HFF-Myc (cell line): ENCODE measurements at regions not wholly inside any gene's neighbourhood (a gene's known extent, or its start where the extent isn't known, plus 50 kb on each side); places are given as distances from the start of the nearest gene placed in this dataset.

Experiments
- DNase-seq: peaks from one replicate; pipeline ENCODE4 v3.0.0-alpha.2; 2011; ENCODE audit warnings: low read depth; ENCODE audit errors: extremely low read depth
- H3K4me3 ChIP-seq: replicated peaks from 2 replicates; pipeline ENCODE4 v1.5.1; 2011; ENCODE audit warnings: low read depth, mild to moderate bottlenecking, control low read depth, low read length
- CTCF ChIP-seq: IDR thresholded peaks from 2 replicates; pipeline ENCODE4 v1.5.1; 2012; ENCODE audit warnings: mild to moderate bottlenecking, low read depth, low read length, control low read depth; ENCODE audit errors: missing control alignments

- no peak overlapping the region for H3K4me3 ChIP-seq
- TF ChIP-seq CTCF = no peak
Measured at GRCh38 chr5:155750101-155750500, 576.9 kb upstream of the SGCD start.

GRCh38 chr5:155750571-155750970 is 576.4 kb upstream of the SGCD start:
- no peak for DNase-seq
- no peak overlapping the region for H3K4me3 ChIP-seq
- no peak for TF ChIP-seq CTCF

More at GRCh38 chr5:155750101-155750500, 576.9 kb upstream of the SGCD start:
- DNase-seq = no peak

- no peak for TF ChIP-seq CTCF
- no peak for DNase-seq
- H3K4me3 ChIP-seq = no peak overlapping the region
Measured at GRCh38 chr5:155753943-155754581, 572.9 kb upstream of the SGCD start.

- TF ChIP-seq CTCF = no peak
- H3K4me3 ChIP-seq = no peak overlapping the region
- DNase-seq = no peak
Measured at GRCh38 chr5:155759252-155759651, 567.7 kb upstream of the SGCD start.

GRCh38 chr5:155759984-155760383 is 567.0 kb upstream of the SGCD start:
- TF ChIP-seq CTCF = no peak
- DNase-seq = no peak
- no peak overlapping the region for H3K4me3 ChIP-seq

GRCh38 chr5:155761502-155761901 is 565.5 kb upstream of the SGCD start:
- no peak for TF ChIP-seq CTCF
- DNase-seq = no peak
- no peak overlapping the region for H3K4me3 ChIP-seq

GRCh38 chr5:155765715-155766114 is 561.2 kb upstream of the SGCD start:
- no peak for DNase-seq
- no peak overlapping the region for H3K4me3 ChIP-seq
- TF ChIP-seq CTCF = no peak
